ENCODE measurements at regions not wholly inside any gene's neighbourhood (a gene's known extent, or its start where the extent isn't known, plus 50 kb on each side); places are given as distances from the start of the nearest gene placed in this dataset.

DNA sequence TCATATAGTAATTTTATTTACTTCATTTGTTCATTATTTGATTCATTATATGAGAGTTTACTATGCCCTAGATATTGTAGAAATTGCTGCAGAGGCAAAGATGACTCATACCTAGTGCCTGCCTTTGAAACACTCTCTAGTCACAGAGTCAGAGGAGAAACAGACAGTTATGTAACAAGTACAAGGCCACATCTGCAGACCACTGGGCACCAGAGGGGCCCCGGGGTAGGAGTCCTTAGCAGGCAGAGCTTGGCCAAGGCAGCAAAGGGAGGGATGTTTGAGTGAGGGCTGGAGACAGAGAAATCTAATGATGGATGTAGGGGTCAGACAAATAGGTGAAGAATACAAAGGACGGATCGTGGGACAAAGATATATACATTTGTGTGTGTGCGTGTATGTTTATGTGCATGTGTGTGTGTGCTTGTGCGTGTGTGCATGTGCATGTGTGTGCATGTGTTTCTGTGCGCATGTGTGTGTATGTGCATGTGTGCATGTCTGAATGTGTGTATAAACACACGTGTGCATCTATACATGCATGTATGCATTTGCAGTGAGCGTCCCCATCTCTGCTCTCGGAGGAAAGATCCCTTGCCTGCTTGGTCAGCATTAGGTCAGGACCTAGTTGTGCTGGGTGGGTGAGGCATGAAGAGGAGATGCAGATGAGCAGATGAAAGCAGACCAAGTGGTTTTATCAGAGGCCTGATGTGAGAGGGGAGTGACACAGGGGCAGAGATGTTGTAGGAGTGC is 170.6 kb upstream of the MYT1L start:
- Histone ChIP-seq H3K4ac (ENCODE audit: low read depth, low read length) (no peak overlapping the region), H3K27me3 (ENCODE audit: insufficient read depth, low read length, poor library complexity) (no peaks in the 10 kb centered on the region), H3K4me3 (ENCODE audit: low read length) (no peak overlapping the region), H3K79me2 (ENCODE audit: control insufficient read depth, insufficient read depth, low read length) (no peaks in the 10 kb centered on the region), H4K8ac (ENCODE audit: low read depth, low read length) (no peak overlapping the region), H3K18ac (ENCODE audit: low read length) (no peak overlapping the region), H2BK5ac (ENCODE audit: low read length) (no peak overlapping the region), H4K5ac (ENCODE audit: low read length) (no peak overlapping the region), H3K4me2 (ENCODE audit: low read length) (no peak overlapping the region), H3K4me1 (ENCODE audit: control insufficient read depth, low read depth, low read length) (no peaks in the 10 kb centered on the region), H3K27ac (ENCODE audit: low read depth, low read length) (no peak overlapping the region), H2AK5ac (ENCODE audit: low read length) (no peak overlapping the region), H2BK15ac (replicated peaks; ENCODE audit: low read depth) (no peak overlapping the region), H3K56ac (ENCODE audit: low read length) (no peak overlapping the region), H3K36me3 (ENCODE audit: control insufficient read depth, insufficient read depth, low read length) (no peaks in the 10 kb centered on the region), H3K23ac (ENCODE audit: low read length) (no peak overlapping the region), H2BK120ac (ENCODE audit: low read depth, low read length) (no peak overlapping the region), H3K9ac (ENCODE audit: low read length) (no peak overlapping the region), H3K79me1 (ENCODE audit: low read length) (no peaks in the 10 kb centered on the region)
- DNase-seq: no peak
- no CpG with 5 or more reads among the region's 9 CpGs for WGBS (ENCODE audit: extremely low coverage, insufficient coverage, low lambda C conversion rate)

DNA sequence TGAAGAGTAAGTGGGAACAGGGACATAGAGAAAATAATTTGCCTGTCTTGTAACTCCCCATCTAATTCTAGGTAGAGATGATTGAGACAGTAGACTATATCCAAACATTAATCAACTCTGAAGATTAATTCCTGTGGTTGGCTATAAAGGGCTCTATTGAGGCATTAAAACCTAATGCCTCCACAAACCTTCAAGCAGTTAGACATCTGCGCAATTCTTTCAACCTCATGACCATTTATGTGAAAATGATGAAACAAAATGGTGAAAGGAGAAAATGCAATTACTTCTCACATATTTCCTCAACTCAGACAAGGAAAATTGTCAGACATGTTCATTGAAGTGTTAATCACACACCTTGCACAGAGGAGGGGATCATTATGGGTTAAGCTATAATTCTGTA is 164.5 kb upstream of the MYT1L start:
- no peak for DNase-seq
- H2BK5ac ChIP-seq (ENCODE audit: low read length): no peak overlapping the region
- no peak overlapping the region for H2BK15ac ChIP-seq (replicated peaks; ENCODE audit: low read depth)
- no peaks in the 10 kb centered on the region for H3K4me1 ChIP-seq (ENCODE audit: control insufficient read depth, low read depth, low read length)
- no peak overlapping the region for H4K8ac ChIP-seq (ENCODE audit: low read depth, low read length)
- H3K36me3 ChIP-seq (ENCODE audit: control insufficient read depth, insufficient read depth, low read length): no peaks in the 10 kb centered on the region
- H3K27me3 ChIP-seq (ENCODE audit: insufficient read depth, low read length, poor library complexity): no peaks in the 10 kb centered on the region
- H3K79me2 ChIP-seq (ENCODE audit: control insufficient read depth, insufficient read depth, low read length): no peaks in the 10 kb centered on the region
- H3K9ac ChIP-seq (ENCODE audit: low read length): no peak overlapping the region
- H3K56ac ChIP-seq (ENCODE audit: low read length): no peak overlapping the region
- no peak overlapping the region for H2BK120ac ChIP-seq (ENCODE audit: low read depth, low read length)
- H2AK5ac ChIP-seq (ENCODE audit: low read length): no peak overlapping the region
- no peak overlapping the region for H4K5ac ChIP-seq (ENCODE audit: low read length)
- H3K27ac ChIP-seq (ENCODE audit: low read depth, low read length): no peak overlapping the region
- H3K18ac ChIP-seq (ENCODE audit: low read length): no peak overlapping the region
- no peak overlapping the region for H3K4me3 ChIP-seq (ENCODE audit: low read length)
- no peak overlapping the region for H3K4ac ChIP-seq (ENCODE audit: low read depth, low read length)
- no CpG with 5 or more reads among the region's 1 CpG for WGBS (ENCODE audit: extremely low coverage, insufficient coverage, low lambda C conversion rate)
- no peak overlapping the region for H3K23ac ChIP-seq (ENCODE audit: low read length)
- H3K4me2 ChIP-seq (ENCODE audit: low read length): no peak overlapping the region
- no peaks in the 10 kb centered on the region for H3K79me1 ChIP-seq (ENCODE audit: low read length)

DNA sequence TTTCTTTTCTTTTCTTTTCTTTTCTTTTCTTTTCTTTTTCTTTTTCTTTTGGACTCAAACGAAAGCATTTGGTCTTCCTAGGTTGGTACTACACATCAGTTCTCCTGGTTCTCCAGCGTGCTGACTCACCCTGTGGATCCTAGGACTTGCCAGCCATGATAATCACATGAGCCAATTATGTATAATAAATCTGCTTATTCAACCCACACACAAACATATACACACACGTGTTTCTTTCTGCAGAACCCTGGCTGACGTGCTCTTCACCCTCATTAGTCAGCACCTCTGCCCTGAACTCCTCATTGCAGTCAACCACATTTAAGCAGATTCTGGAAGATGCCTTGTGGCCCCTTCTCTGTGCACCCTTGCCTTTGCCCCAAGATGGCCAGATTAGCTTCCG is 162.4 kb upstream of the MYT1L start:
- Histone ChIP-seq H4K8ac (ENCODE audit: low read depth, low read length) (no peak overlapping the region), H3K4me2 (ENCODE audit: low read length) (no peak overlapping the region), H2BK120ac (ENCODE audit: low read depth, low read length) (no peak overlapping the region), H3K4ac (ENCODE audit: low read depth, low read length) (no peak overlapping the region), H3K79me2 (ENCODE audit: control insufficient read depth, insufficient read depth, low read length) (no peaks in the 10 kb centered on the region), H3K79me1 (ENCODE audit: low read length) (no peaks in the 10 kb centered on the region), H3K27me3 (ENCODE audit: insufficient read depth, low read length, poor library complexity) (no peaks in the 10 kb centered on the region), H2AK5ac (ENCODE audit: low read length) (no peak overlapping the region), H2BK15ac (replicated peaks; ENCODE audit: low read depth) (no peak overlapping the region), H3K23ac (ENCODE audit: low read length) (no peak overlapping the region), H2BK5ac (ENCODE audit: low read length) (no peak overlapping the region), H3K18ac (ENCODE audit: low read length) (no peak overlapping the region), H3K4me1 (ENCODE audit: control insufficient read depth, low read depth, low read length) (no peaks in the 10 kb centered on the region), H4K5ac (ENCODE audit: low read length) (no peak overlapping the region), H3K4me3 (ENCODE audit: low read length) (no peak overlapping the region), H3K9ac (ENCODE audit: low read length) (no peak overlapping the region), H3K27ac (ENCODE audit: low read depth, low read length) (no peak overlapping the region), H3K56ac (ENCODE audit: low read length) (no peak overlapping the region), H3K36me3 (ENCODE audit: control insufficient read depth, insufficient read depth, low read length) (no peaks in the 10 kb centered on the region)
- WGBS (ENCODE audit: extremely low coverage, insufficient coverage, low lambda C conversion rate): no CpG with 5 or more reads among the region's 5 CpGs
- DNase-seq: no peak

DNA sequence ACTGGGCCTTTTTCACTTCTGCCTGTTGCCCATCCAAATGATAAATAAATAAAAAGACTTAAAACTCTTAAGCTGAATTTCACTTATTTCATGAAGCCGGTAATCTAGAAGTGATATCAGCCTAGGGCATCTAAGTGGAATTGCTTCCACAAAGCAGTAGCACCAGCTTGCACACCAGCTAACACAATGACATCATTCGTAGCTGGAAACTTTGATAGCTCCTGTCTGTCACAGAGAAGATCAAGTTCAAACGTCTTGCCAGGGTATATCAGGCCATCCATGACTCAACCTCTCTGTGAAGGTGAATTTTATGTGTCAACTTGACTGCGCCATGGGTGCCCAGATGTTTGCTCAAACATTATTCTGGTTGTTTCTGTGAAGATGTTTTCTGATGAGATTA is 161.7 kb upstream of the MYT1L start:
- H3K18ac ChIP-seq (ENCODE audit: low read length): no peak overlapping the region
- H3K4me2 ChIP-seq (ENCODE audit: low read length): no peak overlapping the region
- no peaks in the 10 kb centered on the region for H3K4me1 ChIP-seq (ENCODE audit: control insufficient read depth, low read depth, low read length)
- no peak overlapping the region for H3K56ac ChIP-seq (ENCODE audit: low read length)
- H3K4me3 ChIP-seq (ENCODE audit: low read length): no peak overlapping the region
- no peak overlapping the region for H2BK120ac ChIP-seq (ENCODE audit: low read depth, low read length)
- H2AK5ac ChIP-seq (ENCODE audit: low read length): no peak overlapping the region
- WGBS (ENCODE audit: extremely low coverage, insufficient coverage, low lambda C conversion rate): no CpG with 5 or more reads among the region's 4 CpGs
- H3K79me2 ChIP-seq (ENCODE audit: control insufficient read depth, insufficient read depth, low read length): no peaks in the 10 kb centered on the region
- no peak overlapping the region for H3K4ac ChIP-seq (ENCODE audit: low read depth, low read length)
- H3K79me1 ChIP-seq (ENCODE audit: low read length): no peaks in the 10 kb centered on the region
- no peak overlapping the region for H3K23ac ChIP-seq (ENCODE audit: low read length)
- no peak overlapping the region for H3K9ac ChIP-seq (ENCODE audit: low read length)
- H3K27ac ChIP-seq (ENCODE audit: low read depth, low read length): no peak overlapping the region
- H2BK15ac ChIP-seq (replicated peaks; ENCODE audit: low read depth): no peak overlapping the region
- no peak overlapping the region for H4K5ac ChIP-seq (ENCODE audit: low read length)
- no peak overlapping the region for H4K8ac ChIP-seq (ENCODE audit: low read depth, low read length)
- DNase-seq: no peak
- no peak overlapping the region for H2BK5ac ChIP-seq (ENCODE audit: low read length)
- H3K36me3 ChIP-seq (ENCODE audit: control insufficient read depth, insufficient read depth, low read length): no peaks in the 10 kb centered on the region
- H3K27me3 ChIP-seq (ENCODE audit: insufficient read depth, low read length, poor library complexity): no peaks in the 10 kb centered on the region

DNA sequence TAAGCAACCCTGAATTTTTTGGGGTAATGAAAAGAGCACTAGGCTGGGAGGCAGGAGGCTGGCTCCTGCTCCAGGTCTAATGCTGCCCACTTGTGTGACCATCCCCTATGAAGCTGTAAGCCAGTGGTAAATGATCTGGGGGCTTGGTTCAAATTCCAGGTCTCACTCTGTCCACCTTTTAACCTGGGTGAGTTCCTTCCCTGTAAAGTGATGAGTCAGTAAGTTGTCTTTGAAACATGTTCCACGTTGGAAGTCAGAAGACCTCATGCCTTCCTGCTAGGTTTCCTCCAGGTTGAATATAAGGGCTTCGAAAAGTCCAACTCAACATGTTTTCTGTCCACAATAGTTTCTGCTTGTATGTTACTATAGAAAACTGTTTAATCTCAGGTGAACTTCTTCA is 160.9 kb upstream of the MYT1L start:
- Histone ChIP-seq H3K18ac (ENCODE audit: low read length) (no peak overlapping the region), H3K79me2 (ENCODE audit: control insufficient read depth, insufficient read depth, low read length) (no peaks in the 10 kb centered on the region), H4K5ac (ENCODE audit: low read length) (no peak overlapping the region), H3K4me1 (ENCODE audit: control insufficient read depth, low read depth, low read length) (no peaks in the 10 kb centered on the region), H3K9ac (ENCODE audit: low read length) (no peak overlapping the region), H2BK15ac (replicated peaks; ENCODE audit: low read depth) (no peak overlapping the region), H3K4me2 (ENCODE audit: low read length) (no peak overlapping the region), H3K27ac (ENCODE audit: low read depth, low read length) (no peak overlapping the region), H3K79me1 (ENCODE audit: low read length) (no peaks in the 10 kb centered on the region), H4K8ac (ENCODE audit: low read depth, low read length) (no peak overlapping the region), H2AK5ac (ENCODE audit: low read length) (no peak overlapping the region), H2BK5ac (ENCODE audit: low read length) (no peak overlapping the region), H3K4me3 (ENCODE audit: low read length) (no peak overlapping the region), H3K27me3 (ENCODE audit: insufficient read depth, low read length, poor library complexity) (no peaks in the 10 kb centered on the region), H3K56ac (ENCODE audit: low read length) (no peak overlapping the region), H3K23ac (ENCODE audit: low read length) (no peak overlapping the region), H2BK120ac (ENCODE audit: low read depth, low read length) (no peak overlapping the region), H3K4ac (ENCODE audit: low read depth, low read length) (no peak overlapping the region), H3K36me3 (ENCODE audit: control insufficient read depth, insufficient read depth, low read length) (no peaks in the 10 kb centered on the region)
- WGBS (ENCODE audit: extremely low coverage, insufficient coverage, low lambda C conversion rate): no CpG with 5 or more reads among the region's 2 CpGs
- no peak for DNase-seq

DNA sequence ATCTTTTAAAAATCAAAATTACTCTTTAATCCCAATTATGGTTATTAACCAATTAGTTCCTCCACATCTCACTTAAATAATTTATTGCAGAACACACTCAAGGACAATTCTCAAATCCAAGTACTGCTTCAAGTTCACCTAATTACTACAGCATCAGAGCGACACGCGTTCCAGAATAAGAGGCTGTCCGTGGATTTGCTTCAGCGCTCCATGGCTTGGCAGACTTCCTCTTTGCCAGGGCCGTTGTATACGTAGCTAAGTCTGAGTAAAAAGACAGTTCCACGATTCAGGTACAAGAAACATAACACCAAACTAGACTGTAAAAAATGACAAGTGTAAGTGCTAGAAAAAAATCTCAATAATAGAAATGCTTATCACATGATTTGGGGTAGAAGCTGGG is 153.2 kb upstream of the MYT1L start:
- no peaks in the 10 kb centered on the region for H3K79me1 ChIP-seq (ENCODE audit: low read length)
- no peaks in the 10 kb centered on the region for H3K36me3 ChIP-seq (ENCODE audit: control insufficient read depth, insufficient read depth, low read length)
- no peaks in the 10 kb centered on the region for H3K27me3 ChIP-seq (ENCODE audit: insufficient read depth, low read length, poor library complexity)
- no peak overlapping the region for H2BK5ac ChIP-seq (ENCODE audit: low read length)
- H3K4me2 ChIP-seq (ENCODE audit: low read length): no peak overlapping the region
- H3K4ac ChIP-seq (ENCODE audit: low read depth, low read length): no peak overlapping the region
- H3K56ac ChIP-seq (ENCODE audit: low read length): no peak overlapping the region
- WGBS (ENCODE audit: extremely low coverage, insufficient coverage, low lambda C conversion rate): no CpG with 5 or more reads among the region's 8 CpGs
- no peak overlapping the region for H3K4me3 ChIP-seq (ENCODE audit: low read length)
- H2BK120ac ChIP-seq (ENCODE audit: low read depth, low read length): no peak overlapping the region
- DNase-seq: no peak
- H2AK5ac ChIP-seq (ENCODE audit: low read length): no peak overlapping the region
- no peak overlapping the region for H3K18ac ChIP-seq (ENCODE audit: low read length)
- no peak overlapping the region for H4K8ac ChIP-seq (ENCODE audit: low read depth, low read length)
- H2BK15ac ChIP-seq (replicated peaks; ENCODE audit: low read depth): no peak overlapping the region
- no peaks in the 10 kb centered on the region for H3K79me2 ChIP-seq (ENCODE audit: control insufficient read depth, insufficient read depth, low read length)
- no peak overlapping the region for H3K9ac ChIP-seq (ENCODE audit: low read length)
- no peaks in the 10 kb centered on the region for H3K4me1 ChIP-seq (ENCODE audit: control insufficient read depth, low read depth, low read length)
- no peak overlapping the region for H3K23ac ChIP-seq (ENCODE audit: low read length)
- no peak overlapping the region for H3K27ac ChIP-seq (ENCODE audit: low read depth, low read length)
- H4K5ac ChIP-seq (ENCODE audit: low read length): no peak overlapping the region

All from mesendoderm (in vitro differentiated cells).